ENCODE measurements at regions not wholly inside any gene's neighbourhood (a gene's known extent, or its start where the extent isn't known, plus 50 kb on each side); places are given as distances from the start of the nearest gene placed in this dataset.

DNA sequence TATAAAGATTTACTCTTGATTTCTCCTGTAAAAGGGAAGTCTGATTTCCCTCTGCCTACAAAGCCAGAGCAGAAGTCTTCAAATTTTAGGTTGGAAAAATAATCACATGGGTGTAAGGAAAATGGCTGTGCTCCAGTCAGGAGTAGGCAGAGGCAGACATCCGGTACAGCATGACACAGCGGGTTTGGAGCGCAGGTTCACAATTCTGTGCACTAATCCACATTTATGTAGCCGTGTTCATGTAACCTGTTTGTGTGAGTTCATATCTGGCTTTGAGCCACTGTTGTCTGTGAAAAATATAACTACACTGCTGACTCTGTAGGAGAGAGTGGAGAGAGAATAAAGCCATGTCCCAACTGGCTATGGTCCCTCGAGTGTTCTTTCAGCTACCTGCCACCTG lies 248.0 kb downstream of the CASP12 start:
- peak; percentile 61 for DNase-seq
- peaks cover 4% of the 10 kb centered on the region; the same call in 1 of the 2 replicates for H3K36me3 ChIP-seq (ENCODE audit: insufficient read depth, low read length)
- no peak overlapping the region for H3K9ac ChIP-seq (ENCODE audit: low read depth, low read length)
- H3K27me3 ChIP-seq (ENCODE audit: insufficient read depth, low read length, poor library complexity): no peaks in the 10 kb centered on the region
- TF ChIP-seq, protein P1, sequence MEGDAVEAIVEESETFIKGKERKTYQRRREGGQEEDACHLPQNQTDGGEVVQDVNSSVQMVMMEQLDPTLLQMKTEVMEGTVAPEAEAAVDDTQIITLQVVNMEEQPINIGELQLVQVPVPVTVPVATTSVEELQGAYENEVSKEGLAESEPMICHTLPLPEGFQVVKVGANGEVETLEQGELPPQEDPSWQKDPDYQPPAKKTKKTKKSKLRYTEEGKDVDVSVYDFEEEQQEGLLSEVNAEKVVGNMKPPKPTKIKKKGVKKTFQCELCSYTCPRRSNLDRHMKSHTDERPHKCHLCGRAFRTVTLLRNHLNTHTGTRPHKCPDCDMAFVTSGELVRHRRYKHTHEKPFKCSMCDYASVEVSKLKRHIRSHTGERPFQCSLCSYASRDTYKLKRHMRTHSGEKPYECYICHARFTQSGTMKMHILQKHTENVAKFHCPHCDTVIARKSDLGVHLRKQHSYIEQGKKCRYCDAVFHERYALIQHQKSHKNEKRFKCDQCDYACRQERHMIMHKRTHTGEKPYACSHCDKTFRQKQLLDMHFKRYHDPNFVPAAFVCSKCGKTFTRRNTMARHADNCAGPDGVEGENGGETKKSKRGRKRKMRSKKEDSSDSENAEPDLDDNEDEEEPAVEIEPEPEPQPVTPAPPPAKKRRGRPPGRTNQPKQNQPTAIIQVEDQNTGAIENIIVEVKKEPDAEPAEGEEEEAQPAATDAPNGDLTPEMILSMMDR (IDR thresholded peaks at IDR 0.05; ENCODE audit: borderline replicate concordance, extremely low read depth, low read length, poor library complexity, severe bottlenecking): no peak
- no peak for TF ChIP-seq EZH2 (IDR thresholded peaks at IDR 0.05; ENCODE audit: borderline replicate concordance, low read depth, low read length, severe bottlenecking)
- no peak overlapping the region for H3K4me3 ChIP-seq (ENCODE audit: low read depth in 1 of 2, low read length in 2 of 2)
- no peak overlapping the region for H3K27ac ChIP-seq (ENCODE audit: low read length)
- peaks cover 18% of the 10 kb centered on the region for H3K9me3 ChIP-seq (ENCODE audit: insufficient read depth, low read length, severe bottlenecking)
- no peak overlapping the region for H3K4me2 ChIP-seq (ENCODE audit: insufficient read depth, low read length)
- no peaks in the 10 kb centered on the region for H4K20me1 ChIP-seq (ENCODE audit: insufficient read depth, low read length)
- no peaks in the 10 kb centered on the region for H3K79me2 ChIP-seq (ENCODE audit: insufficient read depth, low read length)
- ATAC-seq (ENCODE audit: insufficient read depth, low read depth): no peak
- H3K4me1 ChIP-seq (ENCODE audit: insufficient read depth, low read length): peaks cover 15% of the 10 kb centered on the region
- no peak overlapping the region for H2AFZ ChIP-seq (ENCODE audit: low read depth, low read length)

DNA sequence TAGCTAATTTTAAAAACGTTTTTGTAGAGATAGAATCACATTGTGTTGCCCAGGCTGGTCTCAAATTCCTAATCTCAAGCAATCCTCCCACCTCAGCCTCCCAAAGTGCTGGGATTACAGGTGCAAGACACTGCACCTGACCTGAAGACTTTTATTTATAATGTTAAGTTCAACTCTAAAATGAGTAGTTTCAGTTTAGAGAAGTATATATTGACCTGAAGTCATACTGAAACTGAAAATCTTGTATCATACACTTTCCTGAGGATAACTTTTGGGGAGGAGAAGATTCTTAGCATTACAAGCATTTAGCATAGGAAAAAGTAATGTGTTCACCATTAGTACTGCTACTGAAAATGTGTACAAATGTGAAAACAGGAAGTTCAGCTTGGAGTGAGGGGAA lies 249.3 kb downstream of the CASP12 start:
- no peak for TF ChIP-seq EZH2 (IDR thresholded peaks at IDR 0.05; ENCODE audit: borderline replicate concordance, low read depth, low read length, severe bottlenecking)
- TF ChIP-seq, protein P1 (IDR thresholded peaks at IDR 0.05; ENCODE audit: borderline replicate concordance, extremely low read depth, low read length, poor library complexity, severe bottlenecking): no peak
- Histone ChIP-seq H3K9ac (ENCODE audit: low read depth, low read length) (no peak overlapping the region), H2AFZ (ENCODE audit: low read depth, low read length) (no peak overlapping the region), H3K27me3 (ENCODE audit: insufficient read depth, low read length, poor library complexity) (no peaks in the 10 kb centered on the region), H3K79me2 (ENCODE audit: insufficient read depth, low read length) (no peaks in the 10 kb centered on the region), H3K4me3 (ENCODE audit: low read depth in 1 of 2, low read length in 2 of 2) (no peak overlapping the region), H4K20me1 (ENCODE audit: insufficient read depth, low read length) (no peaks in the 10 kb centered on the region), H3K4me2 (ENCODE audit: insufficient read depth, low read length) (no peak overlapping the region), H3K4me1 (ENCODE audit: insufficient read depth, low read length) (peaks cover 11% of the 10 kb centered on the region), H3K9me3 (ENCODE audit: insufficient read depth, low read length, severe bottlenecking) (peaks cover 18% of the 10 kb centered on the region), H3K27ac (ENCODE audit: low read length) (no peak overlapping the region), H3K36me3 (ENCODE audit: insufficient read depth, low read length) (peaks cover 4% of the 10 kb centered on the region; the same call in 1 of the 2 replicates)
- ATAC-seq (ENCODE audit: insufficient read depth, low read depth): no peak
- no peak for DNase-seq

DNA sequence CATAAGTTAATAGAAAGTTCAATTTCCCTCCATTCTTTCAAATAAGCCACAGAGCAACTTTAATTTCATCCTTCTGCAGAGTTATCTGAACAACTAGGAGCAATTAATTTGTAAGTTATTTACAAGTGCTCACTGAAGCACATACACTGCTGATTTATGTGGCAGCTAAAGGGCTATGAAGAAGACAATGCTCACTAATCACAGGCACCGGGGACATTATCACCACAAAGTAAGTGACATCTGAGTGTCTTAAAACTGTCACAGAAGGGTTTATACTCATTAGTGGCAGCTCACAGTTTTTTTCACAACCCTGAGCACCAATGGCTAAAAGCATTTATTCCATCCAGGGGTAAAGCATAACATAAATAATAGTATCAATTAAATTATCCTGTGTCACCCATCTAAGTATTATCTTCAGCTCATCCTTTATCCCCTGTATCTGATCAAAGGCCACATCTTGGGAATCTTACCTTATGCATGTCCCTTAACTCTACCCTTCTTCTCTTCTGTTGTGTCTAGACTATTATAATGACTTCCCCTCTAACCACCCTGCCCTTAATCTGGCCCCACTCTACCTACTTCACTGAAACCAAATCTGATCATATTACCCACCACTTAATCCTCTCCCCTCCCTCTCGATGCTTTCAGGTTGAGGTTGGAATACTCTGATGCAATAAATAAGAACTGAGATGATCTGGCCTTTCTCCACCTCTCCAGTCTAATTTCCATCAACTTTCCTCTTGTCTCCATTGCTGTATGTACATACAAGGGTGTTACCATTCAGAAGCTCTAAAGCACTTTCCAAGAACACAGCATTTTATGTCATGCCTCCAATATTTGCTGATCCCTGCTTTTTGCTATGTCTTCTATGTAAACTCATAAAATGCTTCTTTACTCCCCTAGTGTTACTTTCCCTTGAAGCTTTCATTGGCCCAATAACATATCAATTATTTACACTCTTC lies 252.7 kb downstream of the CASP12 start:
- no peak for DNase-seq
- Histone ChIP-seq H3K27ac (ENCODE audit: low read length) (no peak overlapping the region), H2AFZ (ENCODE audit: low read depth, low read length) (no peak overlapping the region), H3K4me3 (ENCODE audit: low read depth in 1 of 2, low read length in 2 of 2) (no peak overlapping the region), H4K20me1 (ENCODE audit: insufficient read depth, low read length) (no peaks in the 10 kb centered on the region), H3K36me3 (ENCODE audit: insufficient read depth, low read length) (peaks cover 3% of the 10 kb centered on the region; the same call in 1 of the 2 replicates), H3K79me2 (ENCODE audit: insufficient read depth, low read length) (no peaks in the 10 kb centered on the region), H3K27me3 (ENCODE audit: insufficient read depth, low read length, poor library complexity) (no peaks in the 10 kb centered on the region), H3K4me2 (ENCODE audit: insufficient read depth, low read length) (no peak overlapping the region), H3K4me1 (ENCODE audit: insufficient read depth, low read length) (no peaks in the 10 kb centered on the region), H3K9me3 (ENCODE audit: insufficient read depth, low read length, severe bottlenecking) (peaks cover 11% of the 10 kb centered on the region), H3K9ac (ENCODE audit: low read depth, low read length) (no peak overlapping the region)
- no peak for ATAC-seq (ENCODE audit: insufficient read depth, low read depth)
- no peak for TF ChIP-seq EZH2 (IDR thresholded peaks at IDR 0.05; ENCODE audit: borderline replicate concordance, low read depth, low read length, severe bottlenecking)

DNA sequence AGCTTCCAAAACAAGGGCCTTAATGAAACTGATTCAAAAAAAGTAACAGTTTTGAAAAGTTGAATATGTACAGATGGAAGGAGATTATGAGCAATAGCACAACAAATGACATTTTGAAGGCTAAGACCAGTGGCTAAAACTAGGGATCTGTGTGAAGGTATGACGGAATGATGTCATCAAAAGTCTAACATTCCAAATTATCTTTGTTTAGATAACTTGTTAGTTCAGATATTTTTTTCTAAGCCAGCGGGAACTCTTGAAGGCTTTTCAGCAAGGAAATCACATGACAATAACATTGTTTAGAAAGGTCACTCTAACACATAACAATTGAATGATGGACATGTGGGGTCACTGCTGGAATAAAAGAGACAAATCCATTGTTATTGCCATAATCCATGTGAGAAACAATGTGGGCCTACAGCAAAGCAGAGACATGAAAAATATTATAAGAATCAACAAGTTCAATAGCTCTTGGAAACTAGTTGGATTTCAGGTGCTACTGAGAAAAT lies 260.5 kb downstream of the CASP12 start:
- DNase-seq: no peak

More for the DNA sequence above, 260.5 kb downstream of the CASP12 start:
- no peaks in the 10 kb centered on the region for H4K20me1 ChIP-seq (ENCODE audit: insufficient read depth, low read length)
- no peaks in the 10 kb centered on the region for H3K79me2 ChIP-seq (ENCODE audit: insufficient read depth, low read length)
- no peaks in the 10 kb centered on the region for H3K4me1 ChIP-seq (ENCODE audit: insufficient read depth, low read length)
- peaks cover 2% of the 10 kb centered on the region for H3K9me3 ChIP-seq (ENCODE audit: insufficient read depth, low read length, severe bottlenecking)
- H3K27me3 ChIP-seq (ENCODE audit: insufficient read depth, low read length, poor library complexity): no peaks in the 10 kb centered on the region
- no peaks in the 10 kb centered on the region for H3K36me3 ChIP-seq (ENCODE audit: insufficient read depth, low read length)
- no peak overlapping the region for H3K27ac ChIP-seq (ENCODE audit: low read length)
- no peak overlapping the region for H3K4me3 ChIP-seq (ENCODE audit: low read depth in 1 of 2, low read length in 2 of 2)
- TF ChIP-seq, protein P1 (IDR thresholded peaks at IDR 0.05; ENCODE audit: borderline replicate concordance, extremely low read depth, low read length, poor library complexity, severe bottlenecking): no peak
- TF ChIP-seq EZH2 (IDR thresholded peaks at IDR 0.05; ENCODE audit: borderline replicate concordance, low read depth, low read length, severe bottlenecking): no peak
- H3K9ac ChIP-seq (ENCODE audit: low read depth, low read length): no peak overlapping the region
- no peak overlapping the region for H2AFZ ChIP-seq (ENCODE audit: low read depth, low read length)
- no peak overlapping the region for H3K4me2 ChIP-seq (ENCODE audit: insufficient read depth, low read length)
- no peak for ATAC-seq (ENCODE audit: insufficient read depth, low read depth)

Measured in DND-41 (cell line).